GM21390 (cell line): ENCODE measurements at regions not wholly inside any gene's neighbourhood (a gene's known extent, or its start where the extent isn't known, plus 50 kb on each side); places are given as distances from the start of the nearest gene placed in this dataset.

Source experiments
- ATAC-seq: cut with Tn5 transposase; IDR thresholded peaks from one replicate; pipeline ENCODE4 v1.9.1; 2021; ENCODE audit not compliant: unreplicated experiment

DNA sequence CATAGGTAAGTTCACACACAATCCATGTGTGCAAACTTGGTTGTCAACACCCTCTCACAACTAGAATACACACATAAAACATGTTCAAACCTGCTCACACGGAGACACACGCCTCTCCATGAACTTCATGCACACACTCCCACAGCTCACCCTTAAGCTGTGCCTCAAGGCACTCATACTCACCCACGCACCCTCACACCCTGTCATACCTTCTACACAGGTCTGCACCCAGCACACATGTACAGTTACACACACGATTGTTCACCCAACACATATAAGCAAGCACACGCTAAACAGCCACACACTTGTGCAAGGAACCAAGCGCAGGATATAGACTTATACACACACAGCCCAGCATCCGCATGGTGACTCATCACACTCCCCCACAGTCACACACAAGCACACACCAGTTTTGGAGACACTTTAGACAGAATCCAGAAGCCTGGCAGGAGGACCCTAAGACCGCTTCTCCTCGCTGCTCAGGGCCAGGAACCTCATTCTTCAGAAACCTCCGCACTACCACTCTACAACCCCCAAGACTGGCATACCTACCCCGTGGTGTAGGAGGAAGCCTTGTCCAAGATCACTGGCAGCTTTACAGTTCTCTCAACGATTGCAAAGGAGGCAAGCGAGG lies 58.7 kb upstream of the ZC3H12A start:
- ATAC-seq = no peak

DNA sequence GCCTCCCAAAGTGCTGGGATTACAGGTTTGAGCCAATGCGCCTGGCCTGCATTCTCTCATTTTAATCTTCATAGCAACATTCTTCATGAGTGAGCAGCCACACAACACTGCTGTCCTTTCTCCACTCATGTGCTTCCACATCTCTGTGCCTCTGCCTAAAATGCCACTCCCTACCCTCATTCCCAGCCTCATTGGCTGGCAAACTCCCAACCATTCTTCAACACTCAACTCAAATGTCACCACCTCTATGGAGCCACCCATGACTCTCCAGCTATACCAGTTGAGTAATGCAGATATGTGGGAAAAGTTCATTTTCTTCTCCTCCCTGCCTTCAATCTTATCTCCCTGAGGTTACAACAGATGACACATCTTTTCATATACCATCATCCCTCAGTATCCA lies 53.9 kb upstream of the ZC3H12A start:
- no peak for ATAC-seq

DNA sequence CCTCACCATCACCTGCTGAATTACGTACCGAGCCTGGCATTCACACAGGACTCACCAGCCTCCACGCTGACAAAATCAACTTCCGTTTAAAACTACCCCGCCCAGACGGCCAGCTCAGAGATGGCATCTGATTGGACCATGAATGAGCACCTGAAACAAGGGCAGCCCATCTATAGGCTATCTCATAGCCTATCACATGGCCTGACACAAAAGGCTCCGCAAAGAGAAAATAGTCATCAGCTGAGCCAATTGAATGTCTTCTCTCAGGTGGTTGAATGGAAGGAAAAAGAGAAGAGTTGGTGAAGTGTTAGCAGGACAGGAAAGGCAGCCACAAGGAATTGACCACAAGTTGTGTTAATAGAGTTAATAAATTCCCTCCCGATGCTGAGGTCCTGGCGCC lies 50.6 kb upstream of the ZC3H12A start:
- no peak for ATAC-seq

DNA sequence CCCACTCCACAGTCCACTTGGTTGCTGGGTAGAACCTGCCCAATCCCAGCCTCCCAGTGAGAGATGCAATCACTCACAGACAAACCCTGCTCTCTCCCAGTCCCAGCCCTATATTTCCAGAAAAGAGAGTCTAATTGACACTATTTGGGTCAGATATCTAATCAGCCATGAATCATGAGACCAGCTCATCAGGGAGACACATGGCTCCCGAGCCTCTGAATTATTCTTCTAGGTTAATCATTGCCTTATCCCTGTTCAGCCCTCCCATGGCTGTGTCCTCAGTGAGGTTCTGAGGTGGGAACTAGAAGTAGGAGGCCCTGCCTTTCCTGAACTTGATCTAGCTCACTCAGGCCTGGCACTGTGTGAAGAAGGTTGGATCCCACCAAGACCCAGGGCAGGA lies 49.9 kb upstream of the ZC3H12A start:
- ATAC-seq = no peak
